ENCODE measurements at regions not wholly inside any gene's neighbourhood (a gene's known extent, or its start where the extent isn't known, plus 50 kb on each side); places are given as distances from the start of the nearest gene placed in this dataset.

- no peak for TF ChIP-seq CTCF (IDR thresholded peaks at IDR 0.05; ENCODE audit: extremely low read depth, low read depth, low read length)
- Histone ChIP-seq H3K4me1 (ENCODE audit: insufficient read depth, low read length) (no peaks in the 10 kb centered on the region), H3K36me3 (ENCODE audit: insufficient read depth, low read length) (no peaks in the 10 kb centered on the region), H3K27me3 (ENCODE audit: insufficient read depth, low read length) (no peaks in the 10 kb centered on the region), H2AFZ (ENCODE audit: low read length) (no peak overlapping the region), H3K4me3 (ENCODE audit: insufficient read depth, low read length) (no peak overlapping the region), H3K27ac (ENCODE audit: low read depth, low read length) (no peak overlapping the region), H3K4me2 (ENCODE audit: insufficient read depth, low read length) (no peak overlapping the region), H3K9me3 (ENCODE audit: low read depth, low read length) (no peaks in the 10 kb centered on the region), H3K79me2 (ENCODE audit: insufficient read depth, low read length) (no peaks in the 10 kb centered on the region), H4K20me1 (ENCODE audit: insufficient read depth, low read length) (no peaks in the 10 kb centered on the region)
- DNase-seq (ENCODE audit: insufficient read length, low spot score, missing footprints) = no peak
Measured at GRCh38 chr10:7008645-7009044, 402.2 kb downstream of the SFMBT2 start.

GRCh38 chr10:7007600-7008190 lies 403.1 kb downstream of the SFMBT2 start:
- no peak for TF ChIP-seq CTCF (IDR thresholded peaks at IDR 0.05; ENCODE audit: extremely low read depth, low read depth, low read length)
- Histone ChIP-seq H3K27me3 (ENCODE audit: insufficient read depth, low read length) (no peaks in the 10 kb centered on the region), H3K9me3 (ENCODE audit: low read depth, low read length) (no peaks in the 10 kb centered on the region), H3K4me2 (ENCODE audit: insufficient read depth, low read length) (no peak overlapping the region), H2AFZ (ENCODE audit: low read length) (no peak overlapping the region), H3K27ac (ENCODE audit: low read depth, low read length) (no peak overlapping the region), H3K4me1 (ENCODE audit: insufficient read depth, low read length) (no peaks in the 10 kb centered on the region), H4K20me1 (ENCODE audit: insufficient read depth, low read length) (no peaks in the 10 kb centered on the region), H3K79me2 (ENCODE audit: insufficient read depth, low read length) (no peaks in the 10 kb centered on the region), H3K36me3 (ENCODE audit: insufficient read depth, low read length) (no peaks in the 10 kb centered on the region), H3K4me3 (ENCODE audit: insufficient read depth, low read length) (no peak overlapping the region)
- no peak for DNase-seq (ENCODE audit: insufficient read length, low spot score, missing footprints)

GRCh38 chr10:7006566-7006965 lies 404.3 kb downstream of the SFMBT2 start:
- TF ChIP-seq CTCF (IDR thresholded peaks at IDR 0.05; ENCODE audit: extremely low read depth, low read depth, low read length) = no peak
- H3K27ac ChIP-seq (ENCODE audit: low read depth, low read length) = no peak overlapping the region
- no peaks in the 10 kb centered on the region for H3K79me2 ChIP-seq (ENCODE audit: insufficient read depth, low read length)
- no peaks in the 10 kb centered on the region for H4K20me1 ChIP-seq (ENCODE audit: insufficient read depth, low read length)
- H3K4me2 ChIP-seq (ENCODE audit: insufficient read depth, low read length) = no peak overlapping the region
- H2AFZ ChIP-seq (ENCODE audit: low read length) = no peak overlapping the region
- H3K4me1 ChIP-seq (ENCODE audit: insufficient read depth, low read length) = no peaks in the 10 kb centered on the region
- H3K27me3 ChIP-seq (ENCODE audit: insufficient read depth, low read length) = no peaks in the 10 kb centered on the region
- DNase-seq (ENCODE audit: insufficient read length, low spot score, missing footprints) = no peak
- H3K4me3 ChIP-seq (ENCODE audit: insufficient read depth, low read length) = no peak overlapping the region
- no peaks in the 10 kb centered on the region for H3K9me3 ChIP-seq (ENCODE audit: low read depth, low read length)
- H3K36me3 ChIP-seq (ENCODE audit: insufficient read depth, low read length) = no peaks in the 10 kb centered on the region

- H3K9me3 ChIP-seq (ENCODE audit: low read depth, low read length) = no peaks in the 10 kb centered on the region
- TF ChIP-seq CTCF (IDR thresholded peaks at IDR 0.05; ENCODE audit: extremely low read depth, low read depth, low read length) = no peak
- H3K27ac ChIP-seq (ENCODE audit: low read depth, low read length) = no peak overlapping the region
- no peak overlapping the region for H3K4me2 ChIP-seq (ENCODE audit: insufficient read depth, low read length)
- H3K27me3 ChIP-seq (ENCODE audit: insufficient read depth, low read length) = no peaks in the 10 kb centered on the region
- no peak overlapping the region for H2AFZ ChIP-seq (ENCODE audit: low read length)
- DNase-seq (ENCODE audit: insufficient read length, low spot score, missing footprints) = no peak
- H3K4me3 ChIP-seq (ENCODE audit: insufficient read depth, low read length) = no peak overlapping the region
- H4K20me1 ChIP-seq (ENCODE audit: insufficient read depth, low read length) = no peaks in the 10 kb centered on the region
- no peaks in the 10 kb centered on the region for H3K4me1 ChIP-seq (ENCODE audit: insufficient read depth, low read length)
- H3K36me3 ChIP-seq (ENCODE audit: insufficient read depth, low read length) = no peaks in the 10 kb centered on the region
- no peaks in the 10 kb centered on the region for H3K79me2 ChIP-seq (ENCODE audit: insufficient read depth, low read length)
Measured at GRCh38 chr10:7003831-7004395, 406.9 kb downstream of the SFMBT2 start.

Measured in osteoblast (primary cell).